EL (cell line): ENCODE measurements at regions not wholly inside any gene's neighbourhood (a gene's known extent, or its start where the extent isn't known, plus 50 kb on each side); places are given as distances from the start of the nearest gene placed in this dataset.
A peak's percentile ranks its signal among the peaks of the same experiment; 100 is the strongest.
"Not testable (repeated sequence)": the region's sequence is repeated elsewhere in the genome, so short reads cannot be mapped to it uniquely, and the experiment has no call there.

Experiments
- DNase-seq: peaks from one replicate; pipeline ENCODE4 v3.0.0-alpha.2; 2016

GRCh38 chr14:71240866-71241520 is 333.7 kb downstream of the PCNX1 start:
- no peak for DNase-seq

- peak; percentile 88 for DNase-seq
Measured at GRCh38 chr14:71242237-71242748, 335.0 kb downstream of the PCNX1 start.

- peak; percentile 73 for DNase-seq
Measured at GRCh38 chr14:71243697-71244096, 336.4 kb downstream of the PCNX1 start.

- no peak for DNase-seq
Measured at GRCh38 chr14:71244341-71244740, 337.1 kb downstream of the PCNX1 start.

GRCh38 chr14:71245659-71246361 is 338.6 kb downstream of the PCNX1 start:
- no peak for DNase-seq

- no peak for DNase-seq
Measured at GRCh38 chr14:71246539-71246938, 339.3 kb downstream of the PCNX1 start.

- DNase-seq, result no peak
Measured at GRCh38 chr14:71247106-71247505, 339.8 kb downstream of the PCNX1 start.

- peak; percentile 64 for DNase-seq
Measured at GRCh38 chr14:71248194-71248593, 340.9 kb downstream of the PCNX1 start.

GRCh38 chr14:71250347-71250746 is 343.1 kb downstream of the PCNX1 start:
- DNase-seq, result no peak

GRCh38 chr14:71250791-71251190 is 343.5 kb downstream of the PCNX1 start:
- DNase-seq, result no peak

GRCh38 chr14:71254091-71254719 is 346.9 kb downstream of the PCNX1 start:
- not testable (repeated sequence) for DNase-seq

- DNase-seq, result peak; percentile 25
Measured at GRCh38 chr14:71261206-71261605, 353.9 kb downstream of the PCNX1 start.

- no peak for DNase-seq
Measured at GRCh38 chr14:71262441-71262840, 355.2 kb downstream of the PCNX1 start.

GRCh38 chr14:71264260-71264659 is 357.0 kb downstream of the PCNX1 start:
- no peak for DNase-seq

GRCh38 chr14:71267007-71267513 is 359.8 kb downstream of the PCNX1 start:
- peak; percentile 46 for DNase-seq

GRCh38 chr14:71267691-71268090 is 360.4 kb downstream of the PCNX1 start:
- peak; percentile 12 for DNase-seq

- no peak for DNase-seq
Measured at GRCh38 chr14:71270111-71270510, 362.9 kb downstream of the PCNX1 start.

GRCh38 chr14:71271166-71271945 is 364.1 kb downstream of the PCNX1 start:
- DNase-seq, result no peak

GRCh38 chr14:71273366-71273765 is 366.1 kb downstream of the PCNX1 start:
- no peak for DNase-seq

GRCh38 chr14:71284048-71284447 is 376.8 kb downstream of the PCNX1 start:
- no peak for DNase-seq

GRCh38 chr14:71286126-71286525 is 378.9 kb downstream of the PCNX1 start:
- no peak for DNase-seq

- no peak for DNase-seq
Measured at GRCh38 chr14:71287567-71287966, 380.3 kb downstream of the PCNX1 start.

- no peak for DNase-seq
Measured at GRCh38 chr14:71289536-71289935, 382.3 kb downstream of the PCNX1 start.
